ENCODE measurements at regions not wholly inside any gene's neighbourhood (a gene's known extent, or its start where the extent isn't known, plus 50 kb on each side); places are given as distances from the start of the nearest gene placed in this dataset.

- TF ChIP-seq CTCF (IDR thresholded peaks at IDR 0.05; ENCODE audit: insufficient read depth, low read length, missing control alignments): no peak
- CTCF ChIA-PET: no interaction called here
- POLR2A ChIA-PET: no interaction called here
- H3K4me3 ChIP-seq (ENCODE audit: low read depth, low read length): no peak overlapping the region
- no peak for DNase-seq (ENCODE audit: low read depth, low spot score)
These were observed 189.5 kb upstream of the FAT4 start for GRCh38 chr4:125125276-125125675.

GRCh38 chr4:125123570-125124109, 191.1 kb upstream of the FAT4 start:
- ChIA-PET CTCF (no interaction called here), POLR2A (no interaction called here)
- no peak for TF ChIP-seq CTCF (IDR thresholded peaks at IDR 0.05; ENCODE audit: insufficient read depth, low read length, missing control alignments)
- DNase-seq (ENCODE audit: low read depth, low spot score): no peak
- no peak overlapping the region for H3K4me3 ChIP-seq (ENCODE audit: low read depth, low read length)

- no peak for DNase-seq (ENCODE audit: low read depth, low spot score)
- ChIA-PET POLR2A (no interaction called here), CTCF (no interaction called here)
- TF ChIP-seq CTCF (IDR thresholded peaks at IDR 0.05; ENCODE audit: insufficient read depth, low read length, missing control alignments): no peak
- H3K4me3 ChIP-seq (ENCODE audit: low read depth, low read length): no peak overlapping the region
These were observed 193.2 kb upstream of the FAT4 start for GRCh38 chr4:125121581-125121980.

GRCh38 chr4:125116431-125116830, 198.3 kb upstream of the FAT4 start:
- ChIA-PET POLR2A (no interaction called here), CTCF (no interaction called here)
- H3K4me3 ChIP-seq (ENCODE audit: low read depth, low read length): no peak overlapping the region
- no peak for TF ChIP-seq CTCF (IDR thresholded peaks at IDR 0.05; ENCODE audit: insufficient read depth, low read length, missing control alignments)
- no peak for DNase-seq (ENCODE audit: low read depth, low spot score)

- DNase-seq (ENCODE audit: low read depth, low spot score): no peak
- TF ChIP-seq CTCF (IDR thresholded peaks at IDR 0.05; ENCODE audit: insufficient read depth, low read length, missing control alignments): no peak
- ChIA-PET CTCF (no interaction called here), POLR2A (no interaction called here)
- H3K4me3 ChIP-seq (ENCODE audit: low read depth, low read length): no peak overlapping the region
These were observed 198.8 kb upstream of the FAT4 start for GRCh38 chr4:125115941-125116340.

GRCh38 chr4:125115476-125115875, 199.3 kb upstream of the FAT4 start:
- no peak for TF ChIP-seq CTCF (IDR thresholded peaks at IDR 0.05; ENCODE audit: insufficient read depth, low read length, missing control alignments)
- ChIA-PET POLR2A (no interaction called here), CTCF (no interaction called here)
- no peak overlapping the region for H3K4me3 ChIP-seq (ENCODE audit: low read depth, low read length)
- DNase-seq (ENCODE audit: low read depth, low spot score): no peak
